LNCAP (cell line): ENCODE measurements at regions not wholly inside any gene's neighbourhood (a gene's known extent, or its start where the extent isn't known, plus 50 kb on each side); places are given as distances from the start of the nearest gene placed in this dataset.

Experiments
- TF ChIP-seq, protein P1 (sequence below): fragments of 450-650 bp; IDR thresholded peaks from 2 replicates; pipeline ENCODE4 v1.5.1; 2017; ENCODE audit warnings: mild to moderate bottlenecking

DNA sequence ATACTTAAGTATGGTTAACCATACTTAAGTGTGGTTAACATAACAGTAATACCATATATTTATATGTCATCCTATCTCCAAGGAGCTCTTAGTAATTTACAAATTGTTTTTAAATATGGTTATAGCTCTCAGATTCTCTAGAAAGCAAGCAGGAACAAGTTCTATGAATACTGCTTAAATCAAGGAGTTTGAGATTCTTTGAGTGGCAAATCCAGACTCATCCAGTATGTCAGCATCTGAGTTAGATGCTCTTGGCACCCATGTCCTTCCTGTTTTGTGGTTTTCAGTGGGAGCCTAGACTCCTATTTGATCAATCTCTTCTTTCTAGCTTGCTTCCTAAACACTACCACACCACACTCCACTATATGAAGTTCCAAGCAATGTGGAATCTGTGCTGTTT, 114.7 kb upstream of the GDNF start:
- TF ChIP-seq, protein P1, sequence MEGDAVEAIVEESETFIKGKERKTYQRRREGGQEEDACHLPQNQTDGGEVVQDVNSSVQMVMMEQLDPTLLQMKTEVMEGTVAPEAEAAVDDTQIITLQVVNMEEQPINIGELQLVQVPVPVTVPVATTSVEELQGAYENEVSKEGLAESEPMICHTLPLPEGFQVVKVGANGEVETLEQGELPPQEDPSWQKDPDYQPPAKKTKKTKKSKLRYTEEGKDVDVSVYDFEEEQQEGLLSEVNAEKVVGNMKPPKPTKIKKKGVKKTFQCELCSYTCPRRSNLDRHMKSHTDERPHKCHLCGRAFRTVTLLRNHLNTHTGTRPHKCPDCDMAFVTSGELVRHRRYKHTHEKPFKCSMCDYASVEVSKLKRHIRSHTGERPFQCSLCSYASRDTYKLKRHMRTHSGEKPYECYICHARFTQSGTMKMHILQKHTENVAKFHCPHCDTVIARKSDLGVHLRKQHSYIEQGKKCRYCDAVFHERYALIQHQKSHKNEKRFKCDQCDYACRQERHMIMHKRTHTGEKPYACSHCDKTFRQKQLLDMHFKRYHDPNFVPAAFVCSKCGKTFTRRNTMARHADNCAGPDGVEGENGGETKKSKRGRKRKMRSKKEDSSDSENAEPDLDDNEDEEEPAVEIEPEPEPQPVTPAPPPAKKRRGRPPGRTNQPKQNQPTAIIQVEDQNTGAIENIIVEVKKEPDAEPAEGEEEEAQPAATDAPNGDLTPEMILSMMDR: no peak

DNA sequence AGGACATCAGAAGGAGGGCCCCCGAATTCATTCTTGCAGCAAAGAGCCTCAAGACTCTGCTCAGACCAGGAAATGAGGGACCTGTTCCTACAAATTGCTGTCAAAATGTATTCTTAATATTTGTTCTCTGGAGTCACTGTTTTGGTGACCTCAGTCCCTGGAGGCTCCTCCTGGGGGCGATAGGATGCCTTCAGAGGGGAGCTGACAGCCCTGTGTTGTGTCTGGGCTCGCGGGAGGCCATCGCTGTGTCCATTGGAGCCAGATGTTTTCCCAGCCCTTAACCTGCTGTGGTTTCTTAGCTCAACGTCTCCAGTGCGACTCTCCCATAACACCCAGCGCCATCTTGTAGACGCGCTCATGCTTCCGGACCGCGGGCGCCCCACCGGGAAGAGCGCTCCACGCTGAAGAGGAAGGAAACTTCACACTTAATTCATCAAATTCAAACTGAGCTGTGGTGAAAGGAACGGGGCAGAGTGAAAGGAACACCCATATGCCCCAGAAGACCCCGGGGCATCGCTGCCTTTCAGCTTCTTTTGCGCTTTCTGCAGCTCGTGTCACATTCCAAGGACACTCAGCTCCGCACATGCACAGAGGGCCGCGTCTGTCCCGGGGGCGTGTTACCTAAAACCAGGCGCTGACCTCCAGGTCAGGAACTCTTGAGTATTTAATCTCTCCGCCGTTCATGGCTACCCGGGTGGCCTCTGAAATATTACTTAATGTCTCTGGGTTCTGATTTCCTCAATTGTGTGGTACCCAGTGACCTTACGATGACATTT, 112.3 kb upstream of the GDNF start:
- TF ChIP-seq, protein P1: no peak

DNA sequence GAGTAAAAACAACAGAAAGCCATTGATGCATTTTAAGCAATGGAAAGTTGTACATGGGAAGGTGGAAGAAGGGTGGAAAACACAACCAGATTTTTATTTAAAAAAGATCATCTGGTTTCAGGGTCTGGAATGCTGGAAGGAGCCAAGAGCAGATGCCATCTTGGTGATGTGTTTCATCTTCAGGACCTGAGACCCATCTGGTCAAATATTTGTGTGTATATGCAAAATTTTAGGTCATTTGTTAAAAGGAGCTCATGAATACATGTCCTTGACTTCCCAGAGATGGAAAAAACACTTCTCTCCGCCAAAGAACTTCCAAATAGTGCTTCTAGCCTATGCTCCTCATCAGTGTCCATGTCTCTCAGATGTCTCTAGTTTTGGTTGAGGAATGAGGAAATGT, 110.6 kb upstream of the GDNF start:
- TF ChIP-seq, protein P1: no peak

DNA sequence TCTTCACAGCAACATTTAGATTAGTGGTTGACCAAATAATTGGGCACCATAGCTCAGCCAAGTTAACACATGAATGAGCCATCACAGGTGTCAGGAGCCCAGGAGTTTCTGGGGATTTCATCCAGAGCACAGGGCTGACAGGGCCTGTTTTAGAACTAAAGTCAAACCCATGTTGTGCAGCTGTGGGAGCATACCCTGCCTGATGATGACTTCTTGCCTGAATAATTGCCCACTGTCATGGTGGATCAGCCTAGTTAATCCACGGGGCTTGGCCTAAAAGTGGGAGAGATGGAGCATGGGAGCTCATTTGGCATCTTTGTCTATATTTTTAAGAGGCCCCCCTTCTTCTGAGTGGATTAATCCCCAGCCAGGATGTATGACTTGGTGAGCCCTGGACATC, 105.6 kb upstream of the GDNF start:
- TF ChIP-seq, protein P1: no peak

DNA sequence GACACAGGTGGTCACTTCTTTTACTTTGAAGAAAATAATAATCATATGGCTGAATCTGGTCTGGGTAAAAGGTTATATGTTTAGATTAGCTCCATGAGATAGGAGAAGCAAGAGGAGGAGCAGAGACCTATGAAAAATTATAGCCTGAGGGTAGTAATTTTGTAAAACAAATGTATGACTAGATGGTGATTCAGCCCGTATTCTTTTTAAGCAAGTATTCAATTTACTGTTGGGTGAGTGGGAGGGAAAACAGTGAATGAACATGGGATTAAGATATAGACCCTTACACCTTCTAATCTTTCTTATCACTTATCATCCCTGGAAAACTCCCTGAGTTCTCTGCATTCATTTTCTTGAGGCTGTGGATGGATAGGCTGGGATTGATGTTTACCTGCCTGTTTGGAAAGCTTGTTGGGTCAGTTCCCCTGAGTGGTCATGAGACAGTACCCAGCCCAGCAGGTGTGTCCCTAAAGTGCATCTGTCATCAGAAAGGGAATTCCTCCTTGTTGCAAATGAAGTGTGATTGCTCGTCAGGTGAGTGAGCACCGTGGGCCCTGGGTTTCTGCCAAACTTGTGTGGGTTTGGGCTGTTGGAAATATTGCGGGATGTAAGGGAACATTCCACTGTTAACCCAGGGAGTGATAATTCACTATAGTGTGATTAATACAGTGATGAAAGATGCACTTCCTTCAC, 101.2 kb upstream of the GDNF start:
- TF ChIP-seq, protein P1: no peak

DNA sequence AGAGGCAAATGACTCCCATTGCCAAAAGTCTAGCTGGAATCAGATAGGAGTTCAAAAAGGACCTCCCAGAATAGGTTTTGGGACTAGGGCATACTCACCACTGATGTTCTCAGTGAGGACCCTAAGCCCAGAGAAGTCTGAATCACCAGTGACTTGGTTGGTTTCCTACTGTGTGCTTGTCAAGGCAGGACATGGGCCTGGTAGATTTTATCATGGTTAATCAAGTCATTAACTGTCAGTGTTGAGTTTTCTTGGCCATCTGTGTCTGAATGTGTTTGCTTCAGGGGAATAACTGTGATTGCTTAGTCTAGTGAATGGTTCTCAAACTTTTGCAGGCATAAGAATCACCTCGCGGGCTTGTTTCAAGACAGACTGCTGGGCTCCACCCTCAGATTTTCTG, 99.0 kb upstream of the GDNF start:
- TF ChIP-seq, protein P1: no peak

DNA sequence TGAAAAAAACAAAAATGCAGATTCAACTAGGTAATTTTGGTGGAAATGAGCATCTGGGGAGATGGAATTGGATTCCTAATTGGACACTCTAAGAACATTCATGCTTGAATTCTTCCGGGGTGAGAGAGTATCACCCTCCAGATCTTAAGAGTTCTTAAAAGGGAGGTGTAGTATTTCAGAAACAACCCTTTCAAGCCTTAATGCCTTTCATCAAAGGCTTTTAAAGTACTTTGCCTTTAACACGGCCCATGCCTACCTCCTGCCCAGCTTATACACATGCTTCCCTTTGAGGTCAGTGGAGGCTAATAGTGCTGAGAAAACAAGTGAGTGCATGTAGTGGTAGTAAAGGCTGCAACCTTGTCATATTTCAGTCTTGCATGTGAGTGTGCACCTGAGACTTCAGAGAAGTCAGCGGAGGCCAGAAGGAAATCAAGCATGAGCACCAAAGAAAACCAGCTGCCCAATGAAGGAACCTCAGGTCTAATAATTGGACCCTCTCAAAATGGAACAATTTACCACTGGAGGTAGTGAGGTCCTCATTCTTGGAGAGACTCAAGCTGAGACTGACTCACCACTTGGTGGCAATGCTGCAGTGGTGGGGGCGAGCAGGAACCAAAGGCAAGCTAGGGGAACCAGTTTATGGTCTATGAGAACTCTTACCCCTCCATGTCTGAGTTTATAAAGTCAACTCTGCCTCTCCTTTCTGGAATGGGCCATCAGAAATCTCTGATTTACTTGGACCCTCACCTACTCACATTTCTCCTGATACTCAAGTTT, 98.4 kb upstream of the GDNF start:
- TF ChIP-seq, protein P1: no peak
